ENCODE measurements at regions not wholly inside any gene's neighbourhood (a gene's known extent, or its start where the extent isn't known, plus 50 kb on each side); places are given as distances from the start of the nearest gene placed in this dataset.

DNA sequence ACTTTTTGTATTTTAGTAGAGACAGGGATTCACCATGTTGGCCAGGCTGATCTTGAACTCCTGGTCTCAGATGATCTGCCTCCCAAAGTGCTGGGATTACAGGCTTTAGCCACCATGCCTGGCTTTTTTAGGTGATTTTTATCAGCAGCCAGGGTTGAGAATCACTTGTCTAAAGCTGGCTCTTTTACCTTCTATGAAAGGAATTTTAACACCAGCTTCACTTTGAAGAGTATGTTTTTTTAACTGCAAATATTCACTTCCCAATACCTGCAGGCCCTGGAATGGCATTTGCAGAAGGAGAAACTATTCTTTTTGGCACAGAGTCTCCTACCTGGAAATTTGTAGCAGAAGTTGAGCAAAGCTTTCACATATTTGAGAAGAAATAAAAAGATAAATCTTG lies 63.6 kb upstream of the NAA20 start:
- Histone ChIP-seq H4K8ac (ENCODE audit: low read depth, low read length) (no peak overlapping the region), H3K27ac (ENCODE audit: low read depth, low read length) (no peak overlapping the region), H3K4ac (ENCODE audit: low read depth, low read length) (no peak overlapping the region), H2BK120ac (ENCODE audit: low read depth, low read length) (no peak overlapping the region), H3K79me1 (ENCODE audit: low read length) (no peaks in the 10 kb centered on the region), H4K5ac (ENCODE audit: low read length) (no peak overlapping the region), H3K56ac (ENCODE audit: low read length) (no peak overlapping the region), H3K4me2 (ENCODE audit: low read length) (no peak overlapping the region), H2BK5ac (ENCODE audit: low read length) (no peak overlapping the region), H3K4me3 (ENCODE audit: low read length) (no peak overlapping the region), H3K79me2 (ENCODE audit: control insufficient read depth, insufficient read depth, low read length) (no peaks in the 10 kb centered on the region), H3K27me3 (ENCODE audit: insufficient read depth, low read length, poor library complexity) (no peaks in the 10 kb centered on the region), H3K9ac (ENCODE audit: low read length) (no peak overlapping the region), H3K4me1 (ENCODE audit: control insufficient read depth, low read depth, low read length) (no peaks in the 10 kb centered on the region), H2BK15ac (replicated peaks; ENCODE audit: low read depth) (no peak overlapping the region), H3K23ac (ENCODE audit: low read length) (no peak overlapping the region), H2AK5ac (ENCODE audit: low read length) (no peak overlapping the region), H3K36me3 (ENCODE audit: control insufficient read depth, insufficient read depth, low read length) (no peaks in the 10 kb centered on the region), H3K18ac (ENCODE audit: low read length) (no peak overlapping the region)
- no peak for DNase-seq

DNA sequence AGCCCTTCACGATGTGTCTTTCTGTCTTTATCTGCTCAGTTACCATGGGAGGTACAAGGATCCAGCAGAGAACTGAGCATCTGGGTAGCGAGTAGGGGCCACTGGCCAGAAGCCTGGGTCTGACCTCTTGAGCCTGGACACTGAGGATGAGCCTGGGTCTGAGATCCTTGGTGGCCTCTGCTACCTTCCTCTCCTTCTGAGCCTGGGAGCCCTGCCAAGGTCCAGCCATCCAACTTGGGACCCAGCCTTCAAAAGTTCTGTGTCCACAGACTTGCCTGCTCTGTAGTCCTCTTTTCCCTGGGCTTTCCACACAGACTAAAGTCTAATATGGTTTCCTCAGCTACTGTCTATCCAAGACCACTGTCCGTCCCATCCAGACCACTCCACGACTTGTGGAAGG lies 60.2 kb upstream of the NAA20 start:
- WGBS (ENCODE audit: extremely low coverage, insufficient coverage, low lambda C conversion rate) = no CpG with 5 or more reads among the region's 4 CpGs
- DNase-seq = no peak
- Histone ChIP-seq H3K23ac (ENCODE audit: low read length) (no peak overlapping the region), H3K9ac (ENCODE audit: low read length) (no peak overlapping the region), H3K79me1 (ENCODE audit: low read length) (no peaks in the 10 kb centered on the region), H3K4me3 (ENCODE audit: low read length) (no peak overlapping the region), H3K18ac (ENCODE audit: low read length) (no peak overlapping the region), H3K4me1 (ENCODE audit: control insufficient read depth, low read depth, low read length) (peaks cover 2% of the 10 kb centered on the region), H2AK5ac (ENCODE audit: low read length) (no peak overlapping the region), H3K36me3 (ENCODE audit: control insufficient read depth, insufficient read depth, low read length) (no peaks in the 10 kb centered on the region), H2BK120ac (ENCODE audit: low read depth, low read length) (no peak overlapping the region), H2BK15ac (replicated peaks; ENCODE audit: low read depth) (no peak overlapping the region), H4K8ac (ENCODE audit: low read depth, low read length) (no peak overlapping the region), H3K4ac (ENCODE audit: low read depth, low read length) (no peak overlapping the region), H3K27me3 (ENCODE audit: insufficient read depth, low read length, poor library complexity) (no peaks in the 10 kb centered on the region), H3K27ac (ENCODE audit: low read depth, low read length) (no peak overlapping the region), H3K56ac (ENCODE audit: low read length) (no peak overlapping the region), H3K4me2 (ENCODE audit: low read length) (no peak overlapping the region), H2BK5ac (ENCODE audit: low read length) (no peak overlapping the region), H3K79me2 (ENCODE audit: control insufficient read depth, insufficient read depth, low read length) (no peaks in the 10 kb centered on the region), H4K5ac (ENCODE audit: low read length) (no peak overlapping the region)

DNA sequence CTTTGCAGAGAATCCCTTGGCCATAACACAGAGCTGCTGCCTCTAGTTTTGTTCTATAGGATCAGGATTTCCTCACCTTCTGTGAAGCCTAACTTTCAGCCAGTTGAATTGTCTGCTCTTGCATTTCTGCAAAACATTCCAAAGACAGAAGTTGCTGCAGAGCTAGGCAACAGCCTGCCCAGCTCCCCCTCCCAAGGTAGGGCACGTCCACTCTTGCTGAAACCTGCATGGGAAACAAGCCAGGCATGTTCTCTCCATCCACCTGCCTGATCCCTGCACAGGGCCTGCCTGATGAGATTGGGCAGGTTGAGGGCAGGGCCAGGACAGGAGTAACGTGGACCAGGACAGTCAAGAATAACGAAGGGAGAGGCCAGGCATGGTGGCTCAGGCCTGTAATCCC lies 58.9 kb upstream of the NAA20 start:
- no peak overlapping the region for H4K8ac ChIP-seq (ENCODE audit: low read depth, low read length)
- no peak overlapping the region for H3K27ac ChIP-seq (ENCODE audit: low read depth, low read length)
- DNase-seq = no peak
- no peaks in the 10 kb centered on the region for H3K79me2 ChIP-seq (ENCODE audit: control insufficient read depth, insufficient read depth, low read length)
- H4K5ac ChIP-seq (ENCODE audit: low read length) = no peak overlapping the region
- no peak overlapping the region for H3K23ac ChIP-seq (ENCODE audit: low read length)
- no peak overlapping the region for H3K4ac ChIP-seq (ENCODE audit: low read depth, low read length)
- no peak overlapping the region for H3K18ac ChIP-seq (ENCODE audit: low read length)
- H3K27me3 ChIP-seq (ENCODE audit: insufficient read depth, low read length, poor library complexity) = no peaks in the 10 kb centered on the region
- H2AK5ac ChIP-seq (ENCODE audit: low read length) = no peak overlapping the region
- no peak overlapping the region for H2BK5ac ChIP-seq (ENCODE audit: low read length)
- no peak overlapping the region for H3K4me2 ChIP-seq (ENCODE audit: low read length)
- no peak overlapping the region for H2BK15ac ChIP-seq (replicated peaks; ENCODE audit: low read depth)
- H3K56ac ChIP-seq (ENCODE audit: low read length) = no peak overlapping the region
- no peak overlapping the region for H2BK120ac ChIP-seq (ENCODE audit: low read depth, low read length)
- no peaks in the 10 kb centered on the region for H3K79me1 ChIP-seq (ENCODE audit: low read length)
- WGBS (ENCODE audit: extremely low coverage, insufficient coverage, low lambda C conversion rate) = no CpG with 5 or more reads among the region's 3 CpGs
- H3K9ac ChIP-seq (ENCODE audit: low read length) = no peak overlapping the region
- peaks cover 2% of the 10 kb centered on the region for H3K4me1 ChIP-seq (ENCODE audit: control insufficient read depth, low read depth, low read length)
- H3K36me3 ChIP-seq (ENCODE audit: control insufficient read depth, insufficient read depth, low read length) = no peaks in the 10 kb centered on the region
- no peak overlapping the region for H3K4me3 ChIP-seq (ENCODE audit: low read length)

DNA sequence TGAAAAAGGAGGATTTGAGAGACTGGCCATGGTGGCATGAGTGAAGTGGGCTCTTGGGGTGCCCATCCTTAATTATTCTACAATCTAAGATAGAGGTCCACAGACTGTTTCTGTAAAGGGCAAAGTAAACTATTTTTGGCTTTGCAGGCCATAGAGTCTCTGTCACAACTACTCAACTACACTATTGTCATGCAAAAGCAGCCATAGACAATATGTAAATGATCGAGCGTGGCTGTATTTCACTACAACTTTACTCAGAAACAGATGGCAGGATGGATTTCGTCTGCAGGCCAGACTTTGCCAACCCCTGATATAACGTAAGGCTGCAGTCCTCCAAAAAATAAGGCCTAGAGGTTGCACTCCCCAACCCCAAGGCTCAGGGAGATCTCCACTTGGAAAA lies 58.2 kb upstream of the NAA20 start:
- no peak overlapping the region for H4K8ac ChIP-seq (ENCODE audit: low read depth, low read length)

DNA sequence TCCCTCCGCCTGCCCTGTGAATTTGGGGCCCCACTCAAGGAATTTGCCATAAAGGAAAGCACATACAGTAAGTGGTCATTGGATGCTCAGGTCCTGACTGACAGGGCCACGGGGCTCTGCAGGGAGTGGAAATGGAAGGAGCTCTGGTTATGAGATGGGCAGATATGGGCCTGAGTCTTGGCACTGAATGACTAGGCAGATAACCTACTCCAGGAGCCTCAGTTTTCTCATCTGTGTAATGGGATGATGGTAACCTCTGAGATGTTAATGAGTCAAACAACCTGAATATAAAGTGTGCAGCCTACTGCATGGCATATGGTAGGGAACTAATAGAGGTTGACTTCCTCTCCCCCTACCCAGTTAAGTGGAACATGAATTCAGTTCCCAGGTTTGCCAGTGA lies 56.4 kb upstream of the NAA20 start:
- Histone ChIP-seq H3K23ac (ENCODE audit: low read length) (no peak overlapping the region), H3K18ac (ENCODE audit: low read length) (no peak overlapping the region), H2AK5ac (ENCODE audit: low read length) (no peak overlapping the region), H3K4ac (ENCODE audit: low read depth, low read length) (no peak overlapping the region), H3K27me3 (ENCODE audit: insufficient read depth, low read length, poor library complexity) (no peaks in the 10 kb centered on the region), H2BK15ac (replicated peaks; ENCODE audit: low read depth) (no peak overlapping the region), H3K56ac (ENCODE audit: low read length) (no peak overlapping the region), H3K79me2 (ENCODE audit: control insufficient read depth, insufficient read depth, low read length) (no peaks in the 10 kb centered on the region), H3K4me1 (ENCODE audit: control insufficient read depth, low read depth, low read length) (peaks cover 2% of the 10 kb centered on the region), H4K5ac (ENCODE audit: low read length) (no peak overlapping the region), H4K8ac (ENCODE audit: low read depth, low read length) (no peak overlapping the region), H2BK5ac (ENCODE audit: low read length) (no peak overlapping the region), H3K27ac (ENCODE audit: low read depth, low read length) (no peak overlapping the region), H3K4me2 (ENCODE audit: low read length) (no peak overlapping the region), H3K79me1 (ENCODE audit: low read length) (no peaks in the 10 kb centered on the region), H3K36me3 (ENCODE audit: control insufficient read depth, insufficient read depth, low read length) (no peaks in the 10 kb centered on the region), H2BK120ac (ENCODE audit: low read depth, low read length) (no peak overlapping the region), H3K9ac (ENCODE audit: low read length) (no peak overlapping the region), H3K4me3 (ENCODE audit: low read length) (no peak overlapping the region)
- DNase-seq = no peak
- WGBS (ENCODE audit: extremely low coverage, insufficient coverage, low lambda C conversion rate) = no CpG with 5 or more reads among the region's 2 CpGs

More for the DNA sequence above, 58.2 kb upstream of the NAA20 start:
- Histone ChIP-seq H3K79me1 (ENCODE audit: low read length) (no peaks in the 10 kb centered on the region), H2AK5ac (ENCODE audit: low read length) (no peak overlapping the region), H4K5ac (ENCODE audit: low read length) (no peak overlapping the region), H2BK120ac (ENCODE audit: low read depth, low read length) (no peak overlapping the region), H3K79me2 (ENCODE audit: control insufficient read depth, insufficient read depth, low read length) (no peaks in the 10 kb centered on the region), H3K4me2 (ENCODE audit: low read length) (no peak overlapping the region), H2BK5ac (ENCODE audit: low read length) (no peak overlapping the region), H2BK15ac (replicated peaks; ENCODE audit: low read depth) (no peak overlapping the region), H3K27me3 (ENCODE audit: insufficient read depth, low read length, poor library complexity) (no peaks in the 10 kb centered on the region), H3K4me1 (ENCODE audit: control insufficient read depth, low read depth, low read length) (peaks cover 2% of the 10 kb centered on the region), H3K36me3 (ENCODE audit: control insufficient read depth, insufficient read depth, low read length) (no peaks in the 10 kb centered on the region), H3K4me3 (ENCODE audit: low read length) (no peak overlapping the region), H3K9ac (ENCODE audit: low read length) (no peak overlapping the region), H3K4ac (ENCODE audit: low read depth, low read length) (no peak overlapping the region), H3K27ac (ENCODE audit: low read depth, low read length) (no peak overlapping the region), H3K23ac (ENCODE audit: low read length) (no peak overlapping the region), H3K56ac (ENCODE audit: low read length) (no peak overlapping the region), H3K18ac (ENCODE audit: low read length) (peak overlapping the region; percentile 20)
- no CpG with 5 or more reads among the region's 4 CpGs for WGBS (ENCODE audit: extremely low coverage, insufficient coverage, low lambda C conversion rate)
- DNase-seq = no peak

DNA sequence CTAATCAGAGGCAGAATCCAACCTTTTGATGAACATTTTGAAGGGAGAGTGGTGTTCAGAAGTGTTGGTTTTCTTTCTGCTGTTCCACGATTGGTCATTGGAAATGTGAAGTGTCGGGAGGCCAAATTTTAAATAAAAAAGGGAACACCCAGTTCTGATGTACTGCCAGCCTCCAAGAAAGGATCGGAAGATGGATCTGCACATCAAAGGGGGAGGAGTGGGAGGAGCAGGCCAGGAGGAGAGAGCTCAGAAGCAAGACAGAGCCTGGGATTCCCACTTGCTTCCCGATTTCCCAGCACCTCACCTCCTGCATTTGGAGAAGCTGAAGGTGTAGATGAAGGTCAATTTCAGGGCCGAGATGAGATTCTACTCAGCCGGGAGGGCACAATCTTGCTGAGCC lies 55.9 kb upstream of the NAA20 start:
- Histone ChIP-seq H3K4me2 (ENCODE audit: low read length) (no peak overlapping the region), H3K9ac (ENCODE audit: low read length) (no peak overlapping the region), H3K56ac (ENCODE audit: low read length) (no peak overlapping the region), H4K8ac (ENCODE audit: low read depth, low read length) (no peak overlapping the region), H3K27ac (ENCODE audit: low read depth, low read length) (no peak overlapping the region), H3K18ac (ENCODE audit: low read length) (no peak overlapping the region), H3K4ac (ENCODE audit: low read depth, low read length) (no peak overlapping the region), H2BK5ac (ENCODE audit: low read length) (no peak overlapping the region), H3K27me3 (ENCODE audit: insufficient read depth, low read length, poor library complexity) (no peaks in the 10 kb centered on the region), H2BK120ac (ENCODE audit: low read depth, low read length) (no peak overlapping the region), H3K79me2 (ENCODE audit: control insufficient read depth, insufficient read depth, low read length) (no peaks in the 10 kb centered on the region), H2AK5ac (ENCODE audit: low read length) (no peak overlapping the region), H3K23ac (ENCODE audit: low read length) (no peak overlapping the region), H3K4me1 (ENCODE audit: control insufficient read depth, low read depth, low read length) (peaks cover 2% of the 10 kb centered on the region), H3K36me3 (ENCODE audit: control insufficient read depth, insufficient read depth, low read length) (no peaks in the 10 kb centered on the region), H3K79me1 (ENCODE audit: low read length) (no peaks in the 10 kb centered on the region), H3K4me3 (ENCODE audit: low read length) (no peak overlapping the region), H2BK15ac (replicated peaks; ENCODE audit: low read depth) (no peak overlapping the region), H4K5ac (ENCODE audit: low read length) (no peak overlapping the region)
- no peak for DNase-seq
- no CpG with 5 or more reads among the region's 6 CpGs for WGBS (ENCODE audit: extremely low coverage, insufficient coverage, low lambda C conversion rate)
